ENCODE measurements at regions not wholly inside any gene's neighbourhood (a gene's known extent, or its start where the extent isn't known, plus 50 kb on each side); places are given as distances from the start of the nearest gene placed in this dataset.

- H3K27me3 ChIP-seq (replicated peaks in 1 of 2; ENCODE audit: control insufficient read depth in 2 of 2, insufficient read depth in 2 of 2, low read length in 1 of 2): no peaks in the 10 kb centered on the region
- H3K27ac ChIP-seq (ENCODE audit: control insufficient read depth, insufficient read depth): no peak overlapping the region
- RAD21 ChIA-PET (ENCODE audit: unreplicated experiment): no interaction called here
- no peaks in the 10 kb centered on the region for H4K20me1 ChIP-seq (ENCODE audit: control insufficient read depth, insufficient read depth)
- SMC1A ChIA-PET (ENCODE audit: uncharacterized antibody, unreplicated experiment): no interaction called here
- WGBS (ENCODE audit: insufficient coverage, insufficient replicate concordance, low lambda C conversion rate, missing lambda C conversion rate): 56% methylated on average over 2 of the region's 2 CpGs
- CTCF ChIA-PET: no interaction called here
- no peak overlapping the region for H3K9ac ChIP-seq (ENCODE audit: control insufficient read depth, insufficient read depth, low read length)
- H3K4me3 ChIP-seq: no peak overlapping the region
- peaks cover 3% of the 10 kb centered on the region; the same call in 1 of the 2 replicates for H3K4me1 ChIP-seq (ENCODE audit: control insufficient read depth, insufficient read depth, low read length)
- no peaks in the 10 kb centered on the region for H3K79me2 ChIP-seq (ENCODE audit: control insufficient read depth, insufficient read depth, low read length)
- H3K36me3 ChIP-seq (ENCODE audit: control insufficient read depth in 2 of 2, insufficient read depth in 2 of 2, low read length in 1 of 2): no peaks in the 10 kb centered on the region
- no peak for TF ChIP-seq E4F1 (IDR thresholded peaks at IDR 0.05; ENCODE audit: borderline replicate concordance, partially characterized antibody)
- TF ChIP-seq YBX1 (IDR thresholded peaks at IDR 0.05): no peak
- TF ChIP-seq PKNOX1 (IDR thresholded peaks at IDR 0.05): no peak
- TF ChIP-seq HDAC2 (IDR thresholded peaks at IDR 0.05): no peak
- no peak for TF ChIP-seq MEF2B (IDR thresholded peaks at IDR 0.05; ENCODE audit: partially characterized antibody, poor library complexity, severe bottlenecking)
- TF ChIP-seq CHD2 (IDR thresholded peaks at IDR 0.05; ENCODE audit: borderline replicate concordance, low read depth, low read length): no peak
- no peak for TF ChIP-seq SREBF1 (IDR thresholded peaks at IDR 0.05; ENCODE audit: low read length)
- TF ChIP-seq NFIC (IDR thresholded peaks at IDR 0.05; ENCODE audit: low read depth, low read length): no peak
- no peak for TF ChIP-seq KAT2A (conservative IDR thresholded peaks at IDR 0.05; ENCODE audit: control insufficient read depth, low read depth, low read length)
- no peak for TF ChIP-seq PML (IDR thresholded peaks at IDR 0.05; ENCODE audit: low read length)
- TF ChIP-seq E2F8 (IDR thresholded peaks at IDR 0.05; ENCODE audit: low read depth, partially characterized antibody): no peak
- TF ChIP-seq ZBTB33 (IDR thresholded peaks at IDR 0.05): no peak
- no peak for TF ChIP-seq KDM1A (IDR thresholded peaks at IDR 0.05; ENCODE audit: borderline replicate concordance)
- TF ChIP-seq CHD4 (IDR thresholded peaks at IDR 0.05): no peak
- no peak for FAIRE-seq
- intact Hi-C loops (cut with micrococcal nuclease; ENCODE audit: unreplicated experiment): no loop called here
- POLR2A ChIA-PET: no interaction called here
- no peak for DNase-seq (ENCODE audit: low read depth, low spot score)
- ATAC-seq: no peak
- no peak overlapping the region for H3K4me2 ChIP-seq (ENCODE audit: control insufficient read depth, insufficient read depth)
- H3K9me3 ChIP-seq (replicated peaks; ENCODE audit: control insufficient read depth, insufficient read depth, low read length): no peaks in the 10 kb centered on the region
- H2AFZ ChIP-seq (ENCODE audit: control insufficient read depth, low read depth, low read length): no peak overlapping the region
- in situ Hi-C loops (cut with MboI): no loop called here
- no TSS peak for BruUV-seq (replicated peaks)
Observed at GRCh38 chr18:22844628-22845027, 88.5 kb upstream of the RBBP8 start.

Measured in GM12878 (cell line).